ENCODE measurements at regions not wholly inside any gene's neighbourhood (a gene's known extent, or its start where the extent isn't known, plus 50 kb on each side); places are given as distances from the start of the nearest gene placed in this dataset.

DNA sequence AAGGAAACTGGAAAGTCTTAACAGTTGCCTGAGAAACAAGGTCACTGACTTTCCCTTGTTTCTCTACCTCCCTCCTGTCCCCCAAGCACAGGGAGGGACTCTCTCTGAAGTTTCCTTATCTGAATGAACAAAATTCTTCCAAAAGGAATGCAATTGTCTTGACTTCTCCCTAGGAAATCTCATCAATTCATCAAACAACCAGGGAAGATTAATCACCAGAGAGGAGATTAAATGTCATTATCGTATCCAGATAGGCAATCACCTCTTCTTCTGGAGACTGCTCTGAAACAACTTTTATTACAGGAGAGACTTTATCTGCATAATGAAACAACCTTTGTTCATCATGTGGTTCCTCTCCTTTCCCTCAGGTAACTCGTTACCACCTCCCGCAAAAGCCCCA, 431.4 kb downstream of the SLC16A7 start:
- no peak for DNase-seq
- intact Hi-C loops (cut with DNase I) = no loop called here

DNA sequence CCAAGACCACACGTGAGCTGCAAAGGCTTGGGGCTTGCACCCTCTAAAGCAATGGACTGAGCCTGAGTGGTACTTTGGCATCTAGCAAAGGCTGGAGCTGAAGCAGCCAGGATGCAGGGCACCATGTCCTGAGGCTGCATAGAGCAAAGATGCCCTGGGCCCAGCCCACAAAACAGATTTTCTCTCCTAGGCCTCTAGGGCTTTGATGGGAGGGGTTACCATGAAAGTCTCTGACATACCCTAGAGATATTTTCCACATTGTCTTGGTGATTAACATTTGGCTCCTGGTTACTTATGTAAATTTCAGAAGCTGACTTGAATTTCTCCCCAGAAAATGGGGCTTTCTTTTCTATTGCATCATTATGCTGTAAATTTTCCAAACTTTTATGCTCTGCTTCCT, 438.3 kb downstream of the SLC16A7 start:
- DNase-seq = no peak
- intact Hi-C loops (cut with DNase I) = no loop called here

DNA sequence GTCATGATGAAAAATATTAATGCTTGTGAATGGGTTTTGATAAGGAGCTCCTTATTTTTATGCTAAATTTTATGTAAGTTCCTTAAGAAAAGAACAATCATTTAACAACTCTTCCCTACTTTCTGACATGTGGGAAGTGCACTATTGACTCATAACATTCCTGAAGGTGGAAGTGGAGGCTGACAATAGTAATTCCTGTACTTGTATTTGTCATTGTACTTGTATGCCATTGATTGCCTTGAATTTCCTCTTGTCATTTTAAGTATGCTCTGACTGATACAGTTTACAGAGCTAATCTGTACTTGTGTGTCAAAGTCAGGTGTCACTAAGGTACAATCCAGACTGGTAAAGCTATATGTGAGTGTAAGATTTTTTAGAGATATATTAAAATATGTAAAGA, 440.0 kb downstream of the SLC16A7 start:
- intact Hi-C loops (cut with DNase I) = no loop called here
- DNase-seq = no peak

DNA sequence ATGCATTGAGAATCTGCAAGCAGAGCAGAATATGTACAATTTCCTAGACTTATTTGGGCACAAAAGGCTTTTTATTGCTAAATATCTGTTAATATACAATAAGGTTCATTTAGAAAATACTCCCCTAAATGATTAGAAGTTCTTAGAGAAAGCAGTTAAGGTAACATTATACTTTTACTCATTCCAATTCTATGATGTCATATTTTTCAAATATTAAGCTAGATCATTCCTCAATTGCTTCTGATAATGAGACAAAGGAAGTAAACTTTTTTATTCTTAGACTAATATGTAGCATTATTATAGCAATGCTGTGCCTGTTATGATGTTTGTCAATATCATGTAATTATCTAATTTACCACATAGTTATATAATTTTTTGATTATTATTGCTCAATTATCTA, 447.0 kb downstream of the SLC16A7 start:
- DNase-seq = no peak

DNA sequence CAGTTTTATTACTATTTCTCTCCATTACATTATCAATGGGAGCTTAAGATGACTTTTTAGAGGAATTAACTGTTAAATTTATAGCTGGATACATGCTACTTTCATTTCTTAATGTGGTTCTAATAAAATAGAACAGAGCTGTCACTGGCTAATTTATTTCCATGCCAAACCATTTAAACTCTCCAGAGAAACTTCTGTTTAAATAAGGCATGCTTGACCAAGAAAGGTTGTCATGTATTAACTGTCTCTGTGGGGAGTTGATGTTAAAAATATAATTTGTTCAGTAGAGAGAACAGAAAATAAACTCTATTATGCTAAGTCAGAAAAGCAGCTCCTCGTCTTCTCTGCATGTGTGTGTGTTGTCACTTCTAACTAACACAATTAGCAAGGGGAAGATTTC, 447.4 kb downstream of the SLC16A7 start:
- intact Hi-C loops (cut with DNase I) = no loop called here
- no peak for DNase-seq

More for the DNA sequence above, 447.0 kb downstream of the SLC16A7 start:
- intact Hi-C loops (cut with DNase I) = no loop called here

DNA sequence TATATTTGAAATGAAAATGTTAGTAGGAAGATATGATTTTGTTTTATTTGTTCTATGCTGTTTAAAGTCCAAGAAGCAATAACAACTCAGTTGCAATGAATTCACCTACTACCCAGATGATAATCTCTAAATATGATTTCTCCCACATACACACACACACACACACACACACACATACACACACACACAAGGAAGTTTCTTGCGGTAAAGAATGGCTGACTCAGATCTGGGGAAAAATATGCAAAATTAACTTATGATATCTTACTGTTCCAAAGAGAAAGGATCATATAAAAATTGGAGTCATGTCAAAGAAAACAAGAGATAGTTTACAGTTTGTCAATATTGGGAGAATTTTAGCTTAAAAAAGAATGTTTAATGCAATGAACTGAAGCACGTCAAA, 456.7 kb downstream of the SLC16A7 start:
- intact Hi-C loops (cut with DNase I) = no loop called here
- no peak for DNase-seq

DNA sequence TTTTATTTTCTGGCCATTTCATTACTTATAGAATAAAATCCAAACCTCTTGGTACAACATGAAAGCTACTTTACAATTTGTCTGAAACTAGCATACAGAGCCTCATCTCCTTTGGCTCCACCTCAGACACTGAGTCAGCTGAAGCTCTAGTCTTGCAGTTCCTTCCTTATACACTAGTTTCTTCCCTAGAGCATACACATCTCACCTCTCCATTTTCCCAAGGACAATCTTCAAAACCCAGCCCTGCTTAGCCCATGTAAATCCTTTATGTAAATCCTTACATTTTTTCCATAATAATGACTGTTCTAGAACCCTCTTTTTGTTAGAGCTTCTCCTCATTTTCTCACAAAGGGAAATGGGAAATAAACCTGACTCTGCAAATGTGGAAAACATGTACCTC, 463.4 kb downstream of the SLC16A7 start:
- no peak for DNase-seq
- intact Hi-C loops (cut with DNase I) = no loop called here

DNA sequence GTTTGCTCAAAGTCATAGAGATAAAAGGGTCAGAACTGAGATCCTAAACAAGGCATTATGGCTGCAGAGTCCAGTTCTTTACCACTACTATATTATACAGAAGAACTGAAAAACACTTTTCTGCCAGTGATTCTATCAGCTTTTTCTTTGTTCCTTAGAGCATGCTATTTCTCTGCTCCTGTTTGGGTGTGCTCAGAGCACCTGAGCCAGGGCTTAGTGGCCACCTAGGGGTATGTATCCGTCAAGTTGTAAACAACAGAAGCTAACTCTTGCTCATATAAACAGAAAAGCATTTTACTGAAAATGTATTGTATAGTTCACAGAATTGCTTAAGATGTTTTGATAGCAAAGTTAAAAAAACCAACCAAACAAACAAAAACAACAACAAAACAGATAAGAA, 470.8 kb downstream of the SLC16A7 start:
- intact Hi-C loops (cut with DNase I) = no loop called here
- DNase-seq = no peak

DNA sequence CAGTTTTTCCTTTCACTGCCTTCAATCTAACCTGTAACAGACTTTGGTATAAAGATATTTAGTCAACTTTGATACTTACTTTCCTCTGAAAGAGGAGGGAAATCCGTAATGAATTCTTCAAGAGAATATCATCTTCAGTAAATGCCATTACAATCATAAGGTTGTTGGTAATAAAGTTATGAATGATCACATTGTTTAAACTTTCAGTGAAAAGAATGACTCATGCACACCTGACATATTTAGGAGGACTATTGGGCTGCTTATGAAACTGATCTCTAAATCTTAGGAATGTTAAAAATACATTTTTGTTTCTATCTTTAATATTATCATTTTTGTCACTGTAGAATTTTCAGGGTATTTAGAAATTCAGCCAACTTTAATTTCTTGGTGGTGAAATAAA, 474.7 kb downstream of the SLC16A7 start:
- DNase-seq = no peak
- intact Hi-C loops (cut with DNase I) = no loop called here

DNA sequence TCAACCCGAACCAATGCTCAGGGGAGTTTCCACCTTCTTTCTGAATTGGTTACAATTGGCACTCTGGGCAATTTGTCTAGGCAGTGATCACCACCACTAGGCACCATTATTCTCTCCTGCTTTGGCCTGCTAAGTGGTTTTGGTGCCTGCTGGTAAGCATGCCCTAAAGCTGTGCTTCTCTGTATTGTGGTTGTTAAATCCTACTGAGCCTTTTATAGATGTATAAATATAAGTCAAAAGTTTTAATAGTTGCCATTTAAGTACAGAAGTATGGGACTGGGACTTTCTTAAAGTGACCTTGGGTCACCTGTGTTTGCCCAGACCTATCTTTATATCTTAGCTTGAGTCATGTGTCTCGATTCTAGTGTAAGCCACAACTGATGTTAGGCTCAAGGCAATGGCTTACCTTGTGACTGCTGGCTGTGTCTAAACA, 475.9 kb downstream of the SLC16A7 start:
- intact Hi-C loops (cut with DNase I) = no loop called here
- no peak for DNase-seq

DNA sequence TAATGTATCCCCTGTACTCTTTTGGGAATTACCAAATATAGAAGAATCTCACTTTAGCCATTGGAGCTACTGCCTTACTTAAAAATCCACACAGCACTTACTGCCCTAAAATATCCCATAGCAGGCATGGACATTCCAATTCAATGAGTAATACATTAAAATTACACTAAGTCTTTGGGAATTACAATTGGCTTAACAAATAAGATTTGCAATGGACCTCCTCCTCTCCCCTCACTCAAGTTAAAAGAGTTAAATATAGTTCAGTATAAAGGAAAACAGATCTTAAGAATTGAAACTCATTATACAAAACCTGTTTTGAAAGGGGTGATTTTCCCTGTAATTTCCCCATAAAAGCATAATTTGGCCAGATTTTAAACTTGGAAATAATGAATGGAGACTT, 477.1 kb downstream of the SLC16A7 start:
- intact Hi-C loops (cut with DNase I) = no loop called here
- DNase-seq = no peak

DNA sequence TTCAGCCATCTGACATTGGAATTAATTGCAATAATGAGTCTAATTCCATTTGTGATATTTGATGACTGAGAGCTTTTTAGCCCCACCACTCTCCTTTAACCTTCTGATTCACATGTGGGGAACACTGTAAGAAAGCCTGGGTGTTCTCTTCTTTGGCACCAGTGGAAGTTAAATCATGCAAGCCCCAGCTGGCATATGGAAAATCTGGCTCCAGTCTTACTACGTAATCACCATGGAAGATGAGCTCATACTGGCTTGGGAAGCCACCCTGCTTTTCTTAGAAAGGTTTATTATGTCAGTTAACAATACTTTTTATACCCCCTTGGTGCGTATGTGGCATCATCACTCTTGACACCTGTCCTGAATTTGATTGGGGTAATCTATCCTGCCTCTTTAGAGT, 479.3 kb downstream of the SLC16A7 start:
- intact Hi-C loops (cut with DNase I) = no loop called here
- no peak for DNase-seq

DNA sequence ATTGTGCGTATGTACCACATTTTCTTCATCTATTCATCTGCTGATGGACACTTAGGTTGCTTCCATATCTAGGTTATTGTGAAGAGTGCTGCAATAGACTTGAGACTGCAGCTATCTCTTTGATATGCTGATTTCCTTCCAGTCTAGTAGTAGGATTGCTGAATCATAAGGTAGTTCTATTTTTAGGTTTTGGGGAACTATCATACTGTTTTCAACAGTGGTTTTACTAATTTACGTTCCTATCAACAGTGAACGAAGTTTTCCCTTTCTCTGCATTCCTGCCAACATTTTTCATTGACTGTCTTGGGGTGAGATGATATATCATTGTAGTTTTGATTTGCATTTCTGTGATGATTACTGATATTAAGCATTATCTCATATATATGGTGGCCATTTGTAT, 482.2 kb downstream of the SLC16A7 start:
- intact Hi-C loops (cut with DNase I) = no loop called here
- DNase-seq = no peak

DNA sequence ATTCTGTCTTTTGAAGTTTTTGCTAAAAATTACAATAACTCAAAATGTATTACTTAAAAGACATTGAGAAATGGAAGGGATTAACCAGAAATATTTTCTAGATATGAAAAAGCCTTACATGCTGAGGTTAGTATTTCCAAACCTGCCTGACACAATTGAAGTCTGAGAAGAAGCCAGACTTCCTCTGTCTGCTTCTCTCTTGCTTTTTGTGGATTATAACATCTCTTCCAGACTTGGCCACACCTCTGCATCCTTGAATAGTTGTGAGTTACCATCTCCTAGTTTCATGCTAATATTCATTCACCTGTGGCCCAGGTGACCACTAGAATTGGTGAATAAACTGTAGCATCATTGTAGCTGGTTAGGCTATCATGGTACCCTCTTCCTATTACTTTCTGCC, 497.6 kb downstream of the SLC16A7 start:
- no peak for DNase-seq
- intact Hi-C loops (cut with DNase I) = no loop called here

DNA sequence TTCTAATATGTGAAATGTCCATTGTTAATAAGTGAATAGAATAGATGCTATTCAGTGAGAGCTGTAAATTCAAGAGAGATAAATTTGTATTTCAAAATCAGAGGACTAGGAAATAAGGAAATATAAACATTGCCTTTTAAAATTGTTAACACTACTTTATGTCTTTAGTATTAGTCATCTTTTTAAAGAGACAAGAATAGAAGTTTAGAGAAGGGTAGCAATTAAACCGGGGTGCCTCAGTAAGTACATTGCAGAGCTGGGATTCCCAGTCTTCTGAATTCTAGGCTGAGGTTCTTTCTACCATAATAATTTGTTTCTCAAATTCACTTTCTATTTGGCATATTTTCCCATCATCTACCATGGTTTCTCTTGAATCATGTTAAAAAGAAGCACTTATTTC, 498.6 kb downstream of the SLC16A7 start:
- intact Hi-C loops (cut with DNase I) = no loop called here
- DNase-seq = no peak

DNA sequence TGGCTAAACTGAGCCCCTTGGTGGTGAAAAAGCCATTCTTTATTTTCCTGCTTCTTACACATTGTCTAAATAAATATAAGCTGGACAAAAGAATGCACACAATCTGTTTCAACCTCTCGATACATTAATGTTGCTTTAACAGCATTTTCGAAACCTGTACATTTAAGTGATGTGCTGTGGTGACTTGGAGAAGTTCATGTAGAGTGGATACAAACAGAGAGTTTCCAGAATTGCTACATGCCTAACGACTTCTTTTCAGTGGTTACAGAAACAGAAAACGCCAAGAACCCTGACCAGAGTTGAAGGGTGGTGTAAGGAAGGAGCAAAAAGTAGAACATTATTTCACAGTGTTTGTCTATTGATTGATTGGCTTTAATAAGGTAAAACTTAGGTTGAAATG, 500.9 kb downstream of the SLC16A7 start:
- intact Hi-C loops (cut with DNase I) = no loop called here

DNA sequence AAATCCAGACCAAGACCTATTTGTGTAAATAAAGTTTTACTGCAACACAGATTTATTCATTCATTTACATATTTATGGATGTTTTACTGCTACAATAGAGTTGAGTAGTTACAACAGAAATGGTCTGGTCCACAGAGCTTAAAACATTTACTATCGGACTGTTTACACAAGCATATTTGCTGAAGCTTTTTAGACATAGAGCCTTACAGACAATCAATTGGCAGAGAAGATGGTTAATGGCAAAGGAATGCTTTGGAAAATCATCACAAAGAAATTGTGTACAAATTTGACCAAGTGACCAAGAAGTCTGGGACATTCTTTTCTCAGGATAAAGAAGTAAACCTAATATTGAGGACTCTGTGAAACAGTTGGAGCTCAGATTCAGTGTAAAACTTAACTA, 504.3 kb downstream of the SLC16A7 start:
- DNase-seq = no peak
- intact Hi-C loops (cut with DNase I) = no loop called here

More for the DNA sequence above, 500.9 kb downstream of the SLC16A7 start:
- no peak for DNase-seq

DNA sequence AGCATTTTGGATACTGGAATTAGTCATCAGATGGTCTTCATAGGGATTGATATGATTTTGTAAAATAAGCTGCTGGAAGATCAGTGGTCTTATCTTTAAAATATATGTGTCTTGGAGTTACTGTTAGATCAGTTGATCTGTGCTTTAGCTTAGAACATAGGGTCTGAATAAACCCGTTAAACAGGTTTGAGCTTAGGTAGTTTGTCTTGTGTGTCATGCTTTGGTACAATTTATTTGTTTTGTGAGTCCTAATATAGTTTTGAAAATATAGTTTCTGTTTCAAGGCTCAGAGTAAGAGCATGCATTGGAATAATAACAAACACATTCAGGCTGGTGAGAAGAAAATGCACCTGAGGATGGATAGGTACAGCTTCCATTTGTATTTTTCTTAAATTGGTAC, 505.0 kb downstream of the SLC16A7 start:
- intact Hi-C loops (cut with DNase I) = no loop called here
- no peak for DNase-seq

DNA sequence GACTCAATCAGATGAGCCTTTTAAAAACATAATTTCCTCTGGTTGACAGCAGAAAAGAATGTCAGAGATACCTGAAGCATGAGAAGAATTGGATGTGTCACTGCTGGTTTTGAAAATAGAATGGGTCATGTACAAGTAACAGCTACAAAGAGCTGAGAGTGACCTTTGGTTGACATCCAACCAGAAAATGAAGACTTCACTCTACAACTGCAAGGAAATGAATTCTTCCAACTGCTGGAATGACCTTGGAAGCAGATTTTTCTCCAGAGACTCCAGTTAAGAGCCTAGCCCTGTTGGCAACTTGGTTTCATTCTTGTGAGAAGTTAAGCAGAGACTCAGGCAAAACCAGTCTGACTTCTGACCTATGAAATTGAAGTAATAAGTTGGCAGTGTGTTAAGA, 505.9 kb downstream of the SLC16A7 start:
- no peak for DNase-seq
- intact Hi-C loops (cut with DNase I) = no loop called here

DNA sequence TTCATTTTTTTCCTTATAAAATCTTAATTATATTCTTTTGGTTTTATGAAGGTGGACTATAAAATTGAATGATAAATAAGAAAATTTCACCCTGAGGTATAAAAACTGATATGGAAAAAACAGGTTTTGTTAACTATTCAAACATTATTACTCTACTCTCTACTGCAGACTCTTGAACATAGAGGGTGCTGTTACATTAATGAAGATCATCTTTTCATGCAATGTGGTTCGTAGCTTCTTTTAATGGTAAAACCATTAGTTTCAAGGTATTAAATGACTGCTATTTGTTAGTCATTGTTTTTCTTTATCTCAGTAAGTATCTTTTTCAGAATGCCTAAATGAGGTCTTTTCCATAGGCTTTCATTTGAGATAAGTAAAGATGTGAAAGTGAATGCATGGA, 510.4 kb downstream of the SLC16A7 start:
- intact Hi-C loops (cut with DNase I) = no loop called here
- DNase-seq = no peak

DNA sequence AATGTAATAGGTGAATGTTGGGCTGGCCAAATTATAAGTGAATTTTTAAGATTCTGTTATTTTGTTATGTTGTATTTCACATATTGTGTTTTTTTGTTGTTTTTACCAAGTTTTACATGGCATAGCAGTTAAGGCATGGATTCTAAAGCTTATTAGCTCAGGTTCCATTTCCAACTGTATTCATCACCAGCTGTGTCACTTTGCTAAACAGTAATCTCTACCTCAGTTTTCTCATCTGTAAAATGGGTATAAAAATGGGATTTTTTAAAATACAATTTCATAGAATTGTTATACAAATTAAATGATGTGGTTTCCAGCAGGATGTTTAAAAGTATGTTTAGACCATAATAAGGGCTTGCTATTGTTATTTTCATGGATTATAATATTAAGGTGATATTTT, 512.2 kb downstream of the SLC16A7 start:
- no peak for DNase-seq
- intact Hi-C loops (cut with DNase I) = no loop called here

DNA sequence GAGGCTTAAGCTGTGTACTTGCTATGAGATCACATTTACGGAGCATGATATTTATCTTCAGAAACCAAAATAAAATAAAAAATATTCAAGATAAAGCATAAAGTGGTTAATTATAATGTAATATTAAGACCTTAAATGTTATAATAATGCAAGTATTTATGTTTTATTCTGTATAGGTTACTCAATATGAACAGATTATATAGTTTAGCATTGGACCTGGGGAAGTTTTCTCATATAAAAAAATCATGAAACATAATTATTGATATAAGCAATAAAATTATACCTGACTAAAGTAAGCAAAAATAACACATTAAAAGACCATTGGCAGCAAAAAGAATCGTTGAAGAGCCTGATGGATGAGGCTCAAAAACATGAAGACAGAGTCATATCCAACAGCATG, 516.2 kb downstream of the SLC16A7 start:
- no peak for DNase-seq
- intact Hi-C loops (cut with DNase I) = no loop called here

DNA sequence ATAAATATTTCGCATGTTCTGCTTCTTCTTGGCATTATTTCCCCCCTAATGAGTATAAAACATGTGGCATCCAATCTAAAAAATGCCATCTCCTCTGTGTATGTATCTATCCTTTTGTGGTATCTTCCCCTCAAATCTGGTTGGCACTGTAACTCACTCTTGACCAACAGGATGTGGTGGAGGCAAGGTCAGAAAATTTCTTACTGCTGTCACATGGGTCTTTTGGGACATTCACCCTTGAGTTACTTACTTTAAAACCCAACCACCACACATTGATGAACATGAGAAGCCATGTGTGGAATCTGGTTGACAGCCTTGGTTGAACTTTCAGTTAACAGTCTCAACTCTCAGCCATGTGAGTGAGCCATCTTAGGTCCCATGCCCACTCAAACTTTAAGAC, 516.9 kb downstream of the SLC16A7 start:
- no peak for DNase-seq
- intact Hi-C loops (cut with DNase I) = no loop called here

DNA sequence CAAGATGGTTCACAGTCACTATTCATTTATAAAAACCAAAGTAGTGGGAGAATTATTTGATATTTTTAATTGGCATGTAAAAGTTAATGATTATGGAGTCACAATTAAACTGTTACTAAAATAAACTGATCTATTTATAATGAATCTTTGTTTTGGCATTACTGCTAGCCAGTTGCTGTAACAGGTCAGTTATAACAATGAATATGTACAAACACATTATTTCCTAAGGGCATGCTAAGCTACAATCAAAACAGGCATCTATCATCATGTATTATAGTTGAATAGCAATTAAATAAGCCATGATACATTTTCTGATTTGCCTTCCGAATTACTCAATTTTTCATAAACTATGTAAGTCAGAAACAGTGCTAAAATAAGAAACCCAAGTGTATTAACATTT, 518.3 kb downstream of the SLC16A7 start:
- no peak for DNase-seq
- intact Hi-C loops (cut with DNase I) = no loop called here
